T-helper 1 cell (primary cell): ENCODE measurements at regions not wholly inside any gene's neighbourhood (a gene's known extent, or its start where the extent isn't known, plus 50 kb on each side); places are given as distances from the start of the nearest gene placed in this dataset.

ENCODE experiments used
- DNase-seq, 5 donors: peaks; one replicate each; pipeline ENCODE4 v3.0.0-alpha.2; 2012 to 2020

GRCh38 chr5:135085936-135086725 lies 52.1 kb upstream of the PITX1 start:
- DNase-seq: no peak

GRCh38 chr5:135085133-135085935 lies 51.3 kb upstream of the PITX1 start:
- DNase-seq: no peak
